ENCODE measurements at regions not wholly inside any gene's neighbourhood (a gene's known extent, or its start where the extent isn't known, plus 50 kb on each side); places are given as distances from the start of the nearest gene placed in this dataset.
"Not testable (repeated sequence)": the region's sequence is repeated elsewhere in the genome, so short reads cannot be mapped to it uniquely, and the experiment has no call there.

GRCh38 chr2:210730672-210731071 is 174.3 kb downstream of the CPS1 start:
- no peak for ATAC-seq

- not testable (repeated sequence) for ATAC-seq
These were observed 190.4 kb downstream of the CPS1 start for GRCh38 chr2:210746826-210747225.

- ATAC-seq: no peak
These were observed 196.1 kb downstream of the CPS1 start for GRCh38 chr2:210752532-210752931.

GRCh38 chr2:210753386-210753785 is 197.0 kb downstream of the CPS1 start:
- ATAC-seq: no peak

GRCh38 chr2:210756855-210757254 is 200.5 kb downstream of the CPS1 start:
- no peak for ATAC-seq

- ATAC-seq: no peak
These were observed 206.5 kb downstream of the CPS1 start for GRCh38 chr2:210762604-210763588.

- no peak for ATAC-seq
These were observed 212.0 kb downstream of the CPS1 start for GRCh38 chr2:210768329-210768910.

GRCh38 chr2:210776756-210777155 is 220.4 kb downstream of the CPS1 start:
- ATAC-seq: no peak

GRCh38 chr2:210782222-210782621 is 225.8 kb downstream of the CPS1 start:
- ATAC-seq: no peak

- ATAC-seq: not testable (repeated sequence)
These were observed 231.4 kb downstream of the CPS1 start for GRCh38 chr2:210787831-210788230.

GRCh38 chr2:210792000-210792399 is 235.6 kb downstream of the CPS1 start:
- no peak for ATAC-seq

- no peak for ATAC-seq
These were observed 239.1 kb downstream of the CPS1 start for GRCh38 chr2:210795506-210795905.

- ATAC-seq: no peak
These were observed 241.8 kb downstream of the CPS1 start for GRCh38 chr2:210798180-210798579.

GRCh38 chr2:210814251-210815025 is 258.0 kb downstream of the CPS1 start:
- no peak for ATAC-seq

GRCh38 chr2:210816769-210817168 is 260.4 kb downstream of the CPS1 start:
- no peak for ATAC-seq

- no peak for ATAC-seq
These were observed 262.1 kb downstream of the CPS1 start for GRCh38 chr2:210818473-210818872.

GRCh38 chr2:210833403-210833802 is 277.0 kb downstream of the CPS1 start:
- no peak for ATAC-seq

GRCh38 chr2:210839034-210839433 is 282.6 kb downstream of the CPS1 start:
- no peak for ATAC-seq

- no peak for ATAC-seq
These were observed 283.1 kb downstream of the CPS1 start for GRCh38 chr2:210839450-210839849.

- ATAC-seq: no peak
These were observed 286.5 kb downstream of the CPS1 start for GRCh38 chr2:210842896-210843295.

GRCh38 chr2:210844016-210844415 is 287.6 kb downstream of the CPS1 start:
- no peak for ATAC-seq

GRCh38 chr2:210859314-210859713 is 302.9 kb downstream of the CPS1 start:
- no peak for ATAC-seq

GRCh38 chr2:210860276-210860675 is 303.9 kb downstream of the CPS1 start:
- no peak for ATAC-seq
